H9 (cell line): ENCODE measurements at regions not wholly inside any gene's neighbourhood (a gene's known extent, or its start where the extent isn't known, plus 50 kb on each side); places are given as distances from the start of the nearest gene placed in this dataset.

Experiments used
- DNase-seq: peaks from one replicate; pipeline ENCODE4 v3.0.0-alpha.2; 2017
- H2AFZ ChIP-seq: one replicate; pipeline ENCODE4 v1.6.1; 2013; ENCODE audit warnings: mild to moderate bottlenecking, low read length, control low read depth, moderate library complexity
- H2AK5ac ChIP-seq: 2 replicates; pipeline ENCODE4 v1.6.1; 2013; ENCODE audit warnings: low read length, control low read depth, mixed read lengths; ENCODE audit not compliant: insufficient read length
- H2BK120ac ChIP-seq: one replicate; pipeline ENCODE4 v1.6.1; 2013; ENCODE audit warnings: low read depth, mild to moderate bottlenecking, low read length, control low read depth, inconsistent platforms; ENCODE audit not compliant: poor library complexity, severe bottlenecking
- H2BK12ac ChIP-seq: 2 replicates; pipeline ENCODE4 v1.6.1; 2013; ENCODE audit warnings: low read length, control low read depth, mixed read lengths, low read depth; ENCODE audit not compliant: insufficient read length
- H2BK15ac ChIP-seq: 2 replicates; pipeline ENCODE4 v1.6.1; 2013; ENCODE audit warnings: low read depth, low read length, control low read depth
- H2BK20ac ChIP-seq: one replicate; pipeline ENCODE4 v1.6.1; 2013; ENCODE audit warnings: low read depth, mild to moderate bottlenecking, low read length, control low read depth, inconsistent platforms; ENCODE audit not compliant: poor library complexity, severe bottlenecking
- H2BK5ac ChIP-seq: 2 replicates; pipeline ENCODE4 v1.6.1; 2013; ENCODE audit warnings: low read length, control low read depth, mixed read lengths; ENCODE audit not compliant: insufficient read length
- H3K14ac ChIP-seq: 2 replicates; pipeline ENCODE4 v1.6.1; 2013; ENCODE audit warnings: low read length, control low read depth; ENCODE audit not compliant: insufficient read depth
- H3K18ac ChIP-seq: 2 replicates; pipeline ENCODE4 v1.6.1; 2013; ENCODE audit warnings: low read depth, mild to moderate bottlenecking, mixed read lengths, low read length, control low read depth; ENCODE audit not compliant: insufficient read length
- H3K23ac ChIP-seq: 2 replicates; pipeline ENCODE4 v1.6.1; 2013; ENCODE audit warnings: low read length, control low read depth, mixed read lengths, low read depth; ENCODE audit not compliant: insufficient read length
- H3K23me2 ChIP-seq: 2 replicates; pipeline ENCODE4 v1.6.1; 2013; ENCODE audit warnings: low read depth, mild to moderate bottlenecking, mixed read lengths, low read length, control low read depth; ENCODE audit not compliant: insufficient read length, poor library complexity, severe bottlenecking
- H3K27ac ChIP-seq: 2 replicates; pipeline ENCODE4 v1.5.1; 2013; ENCODE audit warnings: low read length, control low read depth, mixed read lengths, low read depth; ENCODE audit not compliant: insufficient read length
- H3K27me3 ChIP-seq: 2 replicates; pipeline ENCODE4 v1.6.1; 2013; ENCODE audit warnings: low read length, control low read depth, inconsistent platforms; ENCODE audit not compliant: insufficient read depth
- H3K4ac ChIP-seq: 2 replicates; pipeline ENCODE4 v1.6.1; 2013; ENCODE audit warnings: low read depth, mild to moderate bottlenecking, control low read depth, inconsistent platforms, low read length, moderate library complexity
- H3K4me1 ChIP-seq: 2 replicates; pipeline ENCODE4 v1.6.1; 2013; ENCODE audit warnings: low read length, control low read depth, inconsistent platforms; ENCODE audit not compliant: insufficient read depth
- H3K4me2 ChIP-seq: 2 replicates; pipeline ENCODE4 v1.6.1; 2013; ENCODE audit warnings: low read length, control low read depth, mixed read lengths; ENCODE audit not compliant: insufficient read length, insufficient read depth
- H3K56ac ChIP-seq: 2 replicates; pipeline ENCODE4 v1.6.1; 2013; ENCODE audit warnings: low read depth, mild to moderate bottlenecking, mixed read lengths, low read length, control low read depth; ENCODE audit not compliant: insufficient read length
- H3K79me1 ChIP-seq: 2 replicates; pipeline ENCODE4 v1.6.1; 2013; ENCODE audit warnings: low read depth, mild to moderate bottlenecking, moderate library complexity, low read length, control low read depth, inconsistent platforms; ENCODE audit not compliant: insufficient read depth, poor library complexity, severe bottlenecking
- H3K79me2 ChIP-seq: 2 replicates; pipeline ENCODE4 v1.6.1; 2013; ENCODE audit warnings: low read length, control low read depth, inconsistent platforms; ENCODE audit not compliant: insufficient read depth
- H3K9ac ChIP-seq: 2 replicates; pipeline ENCODE4 v1.6.1; 2013; ENCODE audit warnings: low read length, control low read depth, mixed read lengths; ENCODE audit not compliant: insufficient read length; ENCODE audit errors: extremely low read depth
- H3K9me3 ChIP-seq: one replicate; pipeline ENCODE4 v1.6.1; 2013; ENCODE audit warnings: low read depth, low read length, inconsistent platforms; ENCODE audit not compliant: control insufficient read depth
- H3T11ph ChIP-seq: one replicate; pipeline ENCODE4 v1.6.1; 2013; ENCODE audit warnings: mild to moderate bottlenecking, low read length, control low read depth, inconsistent platforms
- H4K20me1 ChIP-seq: one replicate; pipeline ENCODE4 v1.6.1; 2013; ENCODE audit not compliant: control insufficient read depth, insufficient read length, insufficient read depth
- H4K5ac ChIP-seq: 2 replicates; pipeline ENCODE4 v1.6.1; 2013; ENCODE audit warnings: low read depth, mild to moderate bottlenecking, mixed read lengths, low read length, control low read depth; ENCODE audit not compliant: insufficient read length
- H4K8ac ChIP-seq: replicated peaks from 2 replicates; pipeline ENCODE4 v1.6.1; 2013; ENCODE audit warnings: low read length, control low read depth, mixed read lengths, low read depth; ENCODE audit not compliant: insufficient read length
- H4K91ac ChIP-seq: 2 replicates; pipeline ENCODE4 v1.6.1; 2013; ENCODE audit warnings: low read depth, mild to moderate bottlenecking, moderate library complexity, mixed read lengths, low read length, control low read depth; ENCODE audit not compliant: insufficient read length
- H3K27ac Mint-ChIP-seq, 3 experiments: 2 replicates in 2 of 3; 3 replicates in 1 of 3; pipeline ENCODE4 v1.8.0; 2020 to 2021; ENCODE audit warnings: mixed read lengths in 3 of 3, mild to moderate bottlenecking in 1 of 3, moderate library complexity in 1 of 3
- H3K27me3 Mint-ChIP-seq: 2 replicates; pipeline ENCODE4 v1.8.0; 2021; ENCODE audit warnings: low read depth, mild to moderate bottlenecking, moderate library complexity, mixed read lengths
- H3K36me3 Mint-ChIP-seq, 3 experiments: 2 replicates in 2 of 3; 3 replicates in 1 of 3; pipeline ENCODE4 v1.8.0; 2020 to 2021; ENCODE audit warnings: low read depth in 3 of 3, mixed read lengths in 3 of 3; ENCODE audit not compliant: insufficient read depth in 1 of 3
- H3K4me1 Mint-ChIP-seq, 2 experiments: 2 replicates each; pipeline ENCODE4 v1.8.0; 2020; ENCODE audit warnings: mixed read lengths in 2 of 2
- H3K4me3 Mint-ChIP-seq, 2 experiments: 2 replicates in 1 of 2; 3 replicates in 1 of 2; pipeline ENCODE4 v1.8.0; 2020 to 2021; ENCODE audit warnings: mild to moderate bottlenecking in 2 of 2, mixed read lengths in 2 of 2, moderate library complexity in 1 of 2
- H3K9me3 Mint-ChIP-seq, 2 experiments: 2 replicates in 1 of 2; 3 replicates in 1 of 2; pipeline ENCODE4 v1.8.0; 2020; ENCODE audit warnings: mild to moderate bottlenecking in 2 of 2, mixed read lengths in 2 of 2, moderate library complexity in 1 of 2
- CTCF ChIP-seq: fragments of 200-600 bp; sonication (generic); conservative IDR thresholded peaks from 3 replicates; pipeline ENCODE4 v1.8.0; 2021; ENCODE audit warnings: antibody characterized with exemption, mild to moderate bottlenecking
- WGBS: extraction: QIAGEN DNeasy Blood & Tissue Kit; methylation state at CpG from one replicate; pipeline ENCODE4 v1.1.7; 2013; ENCODE audit warnings: missing lambda C conversion rate, low lambda C conversion rate, mixed read lengths; ENCODE audit not compliant: insufficient read length; ENCODE audit errors: extremely low coverage; 5-methylcytosine and 5-hydroxymethylcytosine counted together

- Histone ChIP-seq H3K79me1 (no peaks in the 10 kb centered on the region), H3K27me3 (no peaks in the 10 kb centered on the region)
Observed at GRCh38 chrX:151818828-151819227, 84.3 kb downstream of the CNGA2 start.

More at GRCh38 chrX:151818828-151819227, 84.3 kb downstream of the CNGA2 start:
- no peak overlapping the region for H3T11ph ChIP-seq
- Mint-ChIP-seq H3K27ac (no peak overlapping the region), H3K4me3 (no peak overlapping the region), H3K4me1 (no peaks in the 10 kb centered on the region), H3K9me3 (peaks cover 4 to 18% of the 10 kb centered on the region in 2 experiments; a peak in 4 of 5 replicates), H3K36me3 (no peaks in the 10 kb centered on the region), H3K27me3 (no peaks in the 10 kb centered on the region)
- no peak overlapping the region for H3K4ac ChIP-seq
- peaks cover 68% of the 10 kb centered on the region for H3K9me3 ChIP-seq
- H2AK5ac ChIP-seq: no peak overlapping the region
- H2BK15ac ChIP-seq: no peak overlapping the region
- WGBS: no CpG with 5 or more reads among the region's 2 CpGs
- no peak overlapping the region for H2BK5ac ChIP-seq
- H2BK120ac ChIP-seq: no peak overlapping the region
- H4K91ac ChIP-seq: no peak overlapping the region
- no peaks in the 10 kb centered on the region for H3K79me2 ChIP-seq
- no peak overlapping the region for H2AFZ ChIP-seq
- no peak overlapping the region for H4K5ac ChIP-seq
- no peak overlapping the region for H3K14ac ChIP-seq
- no peak overlapping the region for H3K23ac ChIP-seq
- H2BK20ac ChIP-seq: no peak overlapping the region
- no peak for TF ChIP-seq CTCF
- no peak overlapping the region for H3K27ac ChIP-seq
- no peak overlapping the region for H2BK12ac ChIP-seq
- no peak overlapping the region for H3K9ac ChIP-seq
- H3K56ac ChIP-seq: no peak overlapping the region
- no peaks in the 10 kb centered on the region for H3K23me2 ChIP-seq
- DNase-seq: no peak
- no peaks in the 10 kb centered on the region for H3K4me1 ChIP-seq
- H3K18ac ChIP-seq: no peak overlapping the region
- H3K4me2 ChIP-seq: no peak overlapping the region
- no peak overlapping the region for H4K8ac ChIP-seq
- no peaks in the 10 kb centered on the region for H4K20me1 ChIP-seq
